HEK293 (cell line): ENCODE measurements at regions not wholly inside any gene's neighbourhood (a gene's known extent, or its start where the extent isn't known, plus 50 kb on each side); places are given as distances from the start of the nearest gene placed in this dataset.

Experiments used
- CTCF ChIP-seq: fragments of 450-650 bp; formaldehyde crosslinking; IDR thresholded peaks from 2 replicates; pipeline ENCODE4 v1.5.1; 2016; ENCODE audit warnings: missing biosample characterization, missing genetic modification characterization
- PRDM1 ChIP-seq: fragments of 450-650 bp; formaldehyde crosslinking; IDR thresholded peaks from 2 replicates; pipeline ENCODE4; 2016; ENCODE audit warnings: missing biosample characterization, missing genetic modification characterization
- REST ChIP-seq: fragments of 450-650 bp; formaldehyde crosslinking; IDR thresholded peaks from 2 replicates; pipeline ENCODE4 v1.5.1; 2016; ENCODE audit warnings: missing biosample characterization, missing genetic modification characterization
- YY1 ChIP-seq: fragments of 450-650 bp; formaldehyde crosslinking; IDR thresholded peaks from 2 replicates; pipeline ENCODE4 v1.5.1; 2018; ENCODE audit warnings: missing biosample characterization, missing genetic modification characterization
- ZBTB7A ChIP-seq: fragments of 450-650 bp; formaldehyde crosslinking; IDR thresholded peaks from 2 replicates; pipeline ENCODE4 v1.5.1; 2016; ENCODE audit warnings: low read depth, missing biosample characterization, missing genetic modification characterization
- ZNF114 ChIP-seq: fragments of 450-650 bp; formaldehyde crosslinking; IDR thresholded peaks from 2 replicates; pipeline ENCODE4 v1.5.0; 2017; ENCODE audit warnings: missing biosample characterization, missing genetic modification characterization
- ZNF138 ChIP-seq: fragments of 450-650 bp; formaldehyde crosslinking; IDR thresholded peaks from 2 replicates; pipeline ENCODE4 v1.5.1; 2016; ENCODE audit warnings: missing biosample characterization, missing genetic modification characterization, borderline replicate concordance
- ZNF404 ChIP-seq: fragments of 450-650 bp; formaldehyde crosslinking; IDR thresholded peaks from 2 replicates; pipeline ENCODE4 v1.5.1; 2017; ENCODE audit warnings: missing biosample characterization, missing genetic modification characterization
- ZNF510 ChIP-seq: fragments of 450-650 bp; formaldehyde crosslinking; IDR thresholded peaks from 2 replicates; pipeline ENCODE4 v1.5.1; 2018; ENCODE audit warnings: mild to moderate bottlenecking, missing genetic modification characterization, missing biosample characterization; ENCODE audit not compliant: insufficient replicate concordance
- ZNF596 ChIP-seq: fragments of 450-650 bp; IDR thresholded peaks from 2 replicates; pipeline ENCODE4 v1.5.0; 2018; ENCODE audit warnings: missing biosample characterization, mild to moderate bottlenecking, missing genetic modification characterization, moderate library complexity
- ZNF777 ChIP-seq: fragments of 450-650 bp; formaldehyde crosslinking; IDR thresholded peaks from 2 replicates; pipeline ENCODE4 v1.5.1; 2017; ENCODE audit warnings: missing biosample characterization, missing genetic modification characterization, borderline replicate concordance
- ZNF837 ChIP-seq: fragments of 450-650 bp; formaldehyde crosslinking; IDR thresholded peaks from 2 replicates; pipeline ENCODE4 v1.5.1; 2016; ENCODE audit warnings: missing biosample characterization, missing genetic modification characterization
- TF ChIP-seq, protein P1 (sequence below): fragments of 450-650 bp; formaldehyde crosslinking; IDR thresholded peaks from 2 replicates; pipeline ENCODE4 v1.5.1; 2016; ENCODE audit warnings: missing biosample characterization, missing genetic modification characterization

- TF ChIP-seq CTCF (tag by site-specific recombination) (no peak), ZNF596 (tag by site-specific recombination) (no peak), YY1 (tag by site-specific recombination) (no peak), PRDM1 (tag by site-specific recombination) (no peak), ZNF510 (no peak), ZNF837 (tag by site-specific recombination) (no peak), ZNF138 (tag by site-specific recombination) (no peak), ZNF777 (tag by site-specific recombination) (no peak), ZBTB7A (tag by site-specific recombination) (no peak), ZNF404 (no peak), ZNF114 (tag by site-specific recombination) (no peak), REST (tag by site-specific recombination) (no peak)
- TF ChIP-seq, protein P1, sequence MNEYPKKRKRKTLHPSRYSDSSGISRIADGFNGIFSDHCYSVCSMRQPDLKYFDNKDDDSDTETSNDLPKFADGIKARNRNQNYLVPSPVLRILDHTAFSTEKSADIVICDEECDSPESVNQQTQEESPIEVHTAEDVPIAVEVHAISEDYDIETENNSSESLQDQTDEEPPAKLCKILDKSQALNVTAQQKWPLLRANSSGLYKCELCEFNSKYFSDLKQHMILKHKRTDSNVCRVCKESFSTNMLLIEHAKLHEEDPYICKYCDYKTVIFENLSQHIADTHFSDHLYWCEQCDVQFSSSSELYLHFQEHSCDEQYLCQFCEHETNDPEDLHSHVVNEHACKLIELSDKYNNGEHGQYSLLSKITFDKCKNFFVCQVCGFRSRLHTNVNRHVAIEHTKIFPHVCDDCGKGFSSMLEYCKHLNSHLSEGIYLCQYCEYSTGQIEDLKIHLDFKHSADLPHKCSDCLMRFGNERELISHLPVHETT (tag by site-specific recombination): no peak
Measured at GRCh38 chr4:55176497-55176896, 51.1 kb upstream of the KDR start.
